Motor neuron (in vitro differentiated cells): ENCODE measurements at regions not wholly inside any gene's neighbourhood (a gene's known extent, or its start where the extent isn't known, plus 50 kb on each side); places are given as distances from the start of the nearest gene placed in this dataset.
"Not testable (repeated sequence)": the region's sequence is repeated elsewhere in the genome, so short reads cannot be mapped to it uniquely, and the experiment has no call there.

Source experiments
- ATAC-seq, 8 experiments: fragments of 200-7000 bp; cut with Tn5 transposase; replicated peaks in 6 of 8; 2 replicates each; pipeline ENCODE4 v1.8.0; 2021; ENCODE audit warnings: mild to moderate bottlenecking in 8 of 8, moderate library complexity in 8 of 8
- H3K27ac ChIP-seq, 2 donors: fragments of 250-450 bp; sonication (Bioruptor Pico); 2 replicates each; pipeline ENCODE4 v1.9.0; 2021; ENCODE audit warnings: antibody characterized with exemption in 2 of 2, mild to moderate bottlenecking in 2 of 2, moderate library complexity in 1 of 2
- H3K4me1 ChIP-seq, 2 donors: fragments of 250-450 bp; sonication (Bioruptor Pico); replicated peaks in 1 of 2; 2 replicates each; pipeline ENCODE4 v1.6.1; 2021; ENCODE audit warnings: antibody characterized with exemption in 2 of 2, mild to moderate bottlenecking in 2 of 2, moderate library complexity in 1 of 2
- H3K4me3 ChIP-seq, 5 donors: fragments of 250-450 bp; sonication (Bioruptor Pico); 2 replicates each; pipeline ENCODE4 v1.9.0; 2021; ENCODE audit warnings: antibody characterized with exemption in 5 of 5, mild to moderate bottlenecking in 5 of 5, moderate library complexity in 4 of 5
- WGBS, 10 experiments: fragments of 450-650 bp; shearing (Covaris generic); methylation state at CpG; one replicate each; pipeline ENCODE4 v1.0.0; 2022; 5-methylcytosine and 5-hydroxymethylcytosine counted together
- in situ Hi-C, 9 experiments: fragments of 400-800 bp; cut with MboI; loops; one replicate each; pipeline ENCODE4 v1.15.0; 2021; ENCODE audit warnings: low sequenced_read_pairs in 9 of 9, low pct_unique_long_range_greater_than_20kb in 2 of 9; ENCODE audit not compliant: unreplicated experiment in 9 of 9

DNA sequence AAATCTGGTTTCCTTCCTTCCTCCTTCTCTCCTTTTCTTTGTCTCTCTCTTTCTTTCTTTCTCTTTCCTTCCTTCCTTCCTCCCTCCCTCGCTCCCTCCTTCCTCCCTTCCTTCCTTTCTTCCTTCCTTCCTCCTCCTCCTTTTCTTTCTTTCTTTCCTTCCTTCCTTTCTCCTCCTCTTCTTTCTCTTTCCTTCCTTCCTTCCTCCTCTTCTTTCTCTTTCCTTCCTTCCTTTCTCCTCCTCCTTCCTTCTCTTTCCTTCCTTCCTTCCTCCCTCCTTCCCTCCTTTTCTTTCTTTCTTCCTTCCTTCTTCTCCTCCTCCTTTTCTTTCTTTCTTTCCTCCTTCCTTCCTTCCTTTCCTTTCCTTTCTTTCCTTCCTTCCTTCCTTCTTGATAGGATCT is 61.2 kb downstream of the VIP start:
- no peak for ATAC-seq
- in situ Hi-C loops = no loop called here
- no peaks in the 10 kb centered on the region for H3K4me1 ChIP-seq
- no peak overlapping the region for H3K4me3 ChIP-seq
- 31 to 92% (median 73%) methylated on average over 1 of the region's 1 CpG; no CpG with 5 or more reads in 1 of the 10 experiments for WGBS, 10 experiments
- no peak overlapping the region for H3K27ac ChIP-seq

DNA sequence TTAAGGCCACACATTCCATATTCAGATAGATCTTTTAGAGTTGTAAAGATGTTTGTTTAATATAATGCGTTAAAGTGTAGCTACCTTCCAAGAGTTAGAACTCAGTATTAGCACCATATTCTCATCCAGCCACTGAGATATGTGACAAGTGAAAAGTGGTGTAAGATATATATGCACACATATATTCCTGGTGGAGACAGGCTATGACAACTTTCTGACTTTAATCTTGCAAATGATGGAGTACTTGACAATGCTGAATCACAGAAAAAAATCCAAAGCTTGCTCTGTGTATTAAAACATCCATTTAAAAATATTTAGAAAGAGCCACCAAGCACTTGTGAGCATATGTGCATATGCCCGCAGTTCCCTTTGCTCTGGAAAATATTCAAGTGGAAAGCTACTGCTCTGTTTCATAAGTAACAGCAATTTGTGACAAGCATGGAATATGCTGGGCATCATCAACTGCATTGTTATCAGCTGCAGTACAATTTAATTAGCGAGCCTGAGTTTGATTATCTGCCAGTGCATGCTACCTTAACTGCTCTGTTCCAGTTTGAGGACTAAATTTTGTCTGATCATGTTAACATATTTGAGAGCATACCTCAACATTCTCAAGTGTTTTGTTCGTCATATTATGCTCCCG is 64.8 kb downstream of the VIP start:
- no peak overlapping the region for H3K27ac ChIP-seq
- in situ Hi-C loops = no loop called here
- no peak overlapping the region for H3K4me3 ChIP-seq
- 0 to 93% (median 83%) methylated on average over 2 to 5 of the region's 5 CpGs for WGBS, 10 experiments
- H3K4me1 ChIP-seq = no peaks in the 10 kb centered on the region
- ATAC-seq = peak in 3 of 8 experiments; percentile 73 to 95 (median 86)

DNA sequence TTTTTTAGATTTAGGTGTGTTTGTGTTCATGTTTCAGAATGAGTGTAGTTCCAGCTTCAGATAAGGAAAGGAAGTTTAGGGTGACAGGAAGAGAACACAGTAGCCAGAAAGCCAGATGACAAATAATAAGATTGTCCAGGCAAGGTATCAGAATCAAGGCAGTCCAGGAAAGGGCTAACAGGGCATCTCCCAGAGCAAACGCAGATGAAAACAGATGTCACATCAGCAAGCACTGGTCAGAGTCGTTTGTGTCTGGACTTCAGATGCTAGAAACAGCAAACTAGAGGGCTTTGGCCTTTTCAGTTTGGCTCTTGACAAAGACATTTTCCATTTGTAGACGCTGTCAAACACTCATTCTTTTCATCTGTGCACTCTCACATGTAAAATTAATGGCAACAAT is 65.5 kb downstream of the VIP start:
- H3K4me1 ChIP-seq = no peaks in the 10 kb centered on the region
- in situ Hi-C loops = no loop called here

DNA sequence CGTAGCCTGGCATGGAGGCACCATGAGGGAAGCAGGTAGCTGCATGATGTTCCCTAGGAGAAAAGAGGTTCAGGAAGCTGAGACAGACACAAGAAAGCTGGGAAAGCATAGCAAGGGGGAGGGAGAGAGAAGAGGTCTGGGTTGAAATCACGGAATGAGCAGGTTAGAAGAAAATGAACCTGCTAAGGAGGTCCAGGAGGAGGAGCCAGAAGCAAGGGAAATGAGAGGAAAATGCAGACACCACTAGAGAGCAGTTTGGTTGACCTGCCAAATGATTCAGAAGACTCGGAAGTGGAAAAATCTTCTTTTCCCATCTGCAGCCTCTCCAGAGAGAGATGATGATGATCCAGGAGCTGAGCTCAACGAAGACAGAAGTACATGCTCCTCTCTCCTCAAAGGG is 70.9 kb downstream of the VIP start:
- 3 to 83% (median 56%) methylated on average over 1 to 4 of the region's 4 CpGs; no CpG with 5 or more reads in 1 of the 10 experiments for WGBS, 10 experiments
- in situ Hi-C loops = no loop called here
- peak in 1 of 8 experiments; percentile 46 for ATAC-seq
- Histone ChIP-seq H3K4me1 (no peaks in the 10 kb centered on the region), H3K4me3 (no peak overlapping the region), H3K27ac (no peak overlapping the region)

More for the DNA sequence above, 65.5 kb downstream of the VIP start:
- Histone ChIP-seq H3K27ac (no peak overlapping the region), H3K4me3 (no peak overlapping the region)
- WGBS, 10 experiments = 7 to 75% (median 40%) methylated on average over 1 to 3 of the region's 3 CpGs; no CpG with 5 or more reads in 1 of the 10 experiments
- no peak for ATAC-seq

DNA sequence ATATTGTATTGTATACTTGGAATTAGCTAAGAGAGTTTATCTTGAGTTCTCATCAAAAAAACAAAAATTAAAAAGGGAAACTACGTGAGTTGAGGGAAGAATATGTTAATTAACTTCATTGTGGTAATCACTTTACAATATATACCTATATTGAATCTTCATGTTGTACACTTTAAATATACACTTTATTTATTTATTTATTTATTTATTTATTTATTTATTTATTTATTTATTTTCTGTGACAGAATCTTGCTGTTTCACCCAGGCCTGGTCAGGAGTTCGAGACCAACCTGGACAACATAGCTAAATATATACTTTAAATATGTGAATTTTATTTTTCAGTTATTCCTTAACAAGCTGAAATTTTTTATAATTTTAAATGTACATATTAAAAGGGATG is 74.1 kb downstream of the VIP start:
- no peak overlapping the region for H3K4me3 ChIP-seq
- 33 to 100% (median 91%) methylated on average over 1 to 2 of the region's 2 CpGs for WGBS, 10 experiments
- no peak for ATAC-seq
- H3K27ac ChIP-seq = no peak overlapping the region
- no peaks in the 10 kb centered on the region for H3K4me1 ChIP-seq
- in situ Hi-C loops = no loop called here

DNA sequence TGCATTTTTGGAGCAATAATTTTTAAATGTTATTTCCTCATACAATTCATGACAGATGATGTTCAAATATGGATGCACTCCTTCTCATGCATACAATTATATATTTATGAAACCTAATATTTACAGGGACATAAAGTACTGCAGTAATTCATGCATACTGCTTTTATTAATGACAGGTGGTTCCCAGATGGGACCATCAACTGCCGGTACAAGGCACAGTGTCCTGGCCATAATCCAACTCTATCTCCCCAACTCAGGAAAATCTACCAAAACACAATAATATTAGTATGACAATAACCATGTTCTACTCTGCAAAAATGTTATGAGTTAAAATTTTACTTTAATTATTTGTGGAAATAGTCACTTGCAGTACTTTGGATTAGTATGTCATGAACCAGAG is 77.8 kb downstream of the VIP start:
- Histone ChIP-seq H3K27ac (no peak overlapping the region), H3K4me1 (peaks cover 0 to 8% of the 10 kb centered on the region in 2 donors), H3K4me3 (no peak overlapping the region)
- in situ Hi-C loops = no loop called here
- 0 to 100% (median 70%) methylated on average over 1 of the region's 1 CpG; no CpG with 5 or more reads in 1 of the 10 experiments for WGBS, 10 experiments
- peak in 1 of 8 experiments; percentile 41 for ATAC-seq

DNA sequence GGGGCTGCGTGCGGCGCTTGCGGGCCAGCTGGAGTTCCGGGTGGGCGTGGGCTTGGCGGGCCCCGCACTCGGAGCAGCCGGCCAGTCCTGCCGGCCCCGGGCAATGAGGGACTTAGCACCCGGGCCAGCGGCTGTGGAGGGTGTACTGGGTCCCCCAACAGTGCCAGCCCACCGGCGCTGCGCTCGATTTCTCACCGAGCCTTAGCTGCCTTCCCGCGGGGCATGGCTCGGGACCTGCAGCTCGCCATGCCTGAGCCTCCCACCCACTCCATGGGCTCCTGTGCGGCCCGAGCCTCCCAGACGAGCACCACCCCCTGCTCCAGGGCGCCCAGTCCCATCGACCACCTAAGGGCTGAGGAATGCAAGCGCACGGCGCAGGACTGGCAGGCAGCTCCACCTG is 83.8 kb downstream of the VIP start:
- H3K4me3 ChIP-seq, H3K27ac ChIP-seq, H3K4me1 ChIP-seq, ATAC-seq, in situ Hi-C loops: not testable (repeated sequence)
- WGBS, 10 experiments = no CpG with 5 or more reads among the region's 31 CpGs

DNA sequence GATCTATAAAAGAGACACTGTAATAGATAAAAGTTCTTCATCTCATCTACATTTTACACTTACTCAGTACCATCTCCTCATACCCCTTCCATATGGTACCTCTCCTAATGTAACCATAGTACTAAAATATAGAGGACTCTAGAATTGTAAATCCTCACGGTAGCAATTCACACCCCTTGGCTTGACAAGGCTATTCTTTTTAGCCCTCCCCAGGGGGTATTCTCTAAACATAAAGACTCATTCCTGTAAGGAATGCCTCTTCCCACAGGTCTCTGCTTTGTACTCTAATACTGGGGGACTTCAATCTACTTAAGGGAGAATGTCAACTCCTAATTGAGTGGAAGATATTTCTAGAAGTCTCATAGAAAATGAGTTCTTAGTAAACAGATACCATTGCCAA is 85.9 kb downstream of the VIP start:
- Histone ChIP-seq H3K27ac (no peak overlapping the region), H3K4me1 (no peaks in the 10 kb centered on the region), H3K4me3 (no peak overlapping the region)
- WGBS, 10 experiments = 0 to 43% (median 14%) methylated on average over 1 of the region's 1 CpG; no CpG with 5 or more reads in 1 of the 10 experiments
- ATAC-seq = no peak
- in situ Hi-C loops = no loop called here

DNA sequence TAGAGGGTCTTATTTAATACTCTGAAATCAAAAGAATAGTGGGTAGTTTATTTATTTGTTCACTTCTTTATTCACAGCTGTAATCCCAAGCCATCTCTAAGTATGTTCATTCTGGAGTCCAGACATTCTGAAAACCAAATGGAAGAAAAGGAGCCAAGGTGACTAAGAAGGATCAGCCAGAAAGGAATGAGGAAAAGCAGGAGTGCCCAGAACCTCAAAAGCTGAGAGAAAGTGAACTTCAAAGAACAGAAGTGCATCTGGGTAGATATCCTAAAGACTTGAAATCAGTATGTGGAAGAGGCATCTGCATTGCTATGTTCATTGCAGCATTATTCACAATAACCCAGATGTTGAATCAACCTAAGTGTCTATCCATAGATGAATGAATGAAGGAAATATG is 94.8 kb downstream of the VIP start:
- in situ Hi-C loops = no loop called here
- no peak for ATAC-seq
- H3K4me3 ChIP-seq = no peak overlapping the region
- H3K4me1 ChIP-seq = peaks cover under 1 to 2% of the 10 kb centered on the region in 2 donors
- H3K27ac ChIP-seq = no peak overlapping the region

DNA sequence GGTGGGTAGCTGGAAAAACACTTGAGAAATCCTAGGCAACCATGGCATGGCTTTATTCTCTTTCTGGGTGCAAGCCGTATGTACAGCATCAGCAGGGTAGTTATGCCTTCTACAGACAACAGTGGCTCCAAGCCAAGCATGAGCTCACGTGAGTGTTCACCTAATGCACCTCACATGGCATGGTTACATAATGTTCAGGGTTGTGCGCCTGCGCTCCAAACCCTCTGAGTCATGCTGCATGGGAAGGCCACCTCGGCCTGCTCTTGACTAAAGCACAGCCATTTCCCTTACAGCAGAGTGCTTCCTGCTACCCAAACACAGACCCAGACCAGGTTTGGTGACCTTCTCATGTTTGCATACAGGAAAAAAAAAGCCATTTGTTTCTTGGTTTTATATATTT is 96.2 kb downstream of the VIP start:
- H3K4me1 ChIP-seq = peaks cover 3 to 8% of the 10 kb centered on the region in 2 donors
- WGBS, 10 experiments = 33 to 100% (median 90%) methylated on average over 1 to 4 of the region's 5 CpGs; no CpG with 5 or more reads in 3 of the 10 experiments
- no peak overlapping the region for H3K4me3 ChIP-seq
- in situ Hi-C loops = no loop called here
- no peak for ATAC-seq
- no peak overlapping the region for H3K27ac ChIP-seq

DNA sequence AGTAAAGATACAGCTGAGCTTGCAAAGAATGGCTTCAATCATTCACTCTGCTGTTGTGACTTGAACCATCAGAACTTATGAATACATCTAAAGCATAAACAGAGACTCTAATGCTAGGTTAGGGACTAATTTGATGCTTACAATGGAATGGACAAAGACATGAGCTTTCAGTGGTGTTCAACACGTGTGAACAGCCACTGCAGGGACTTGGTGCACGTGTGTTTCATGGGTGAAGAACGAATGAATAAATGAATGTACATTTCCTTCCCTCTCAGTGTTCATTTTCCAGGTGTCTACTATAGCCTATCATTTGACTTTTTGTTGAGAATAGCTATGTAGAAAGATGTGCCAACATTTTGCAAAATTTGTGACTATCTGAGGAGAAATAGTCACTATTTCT is 98.3 kb downstream of the VIP start:
- ATAC-seq = no peak
- WGBS, 10 experiments = 0 to 92% (median 57%) methylated on average over 1 to 3 of the region's 3 CpGs; no CpG with 5 or more reads in 4 of the 10 experiments
- Histone ChIP-seq H3K4me3 (no peak overlapping the region), H3K4me1 (peaks cover 3 to 8% of the 10 kb centered on the region in 2 donors), H3K27ac (no peak overlapping the region)
- in situ Hi-C loops = no loop called here

DNA sequence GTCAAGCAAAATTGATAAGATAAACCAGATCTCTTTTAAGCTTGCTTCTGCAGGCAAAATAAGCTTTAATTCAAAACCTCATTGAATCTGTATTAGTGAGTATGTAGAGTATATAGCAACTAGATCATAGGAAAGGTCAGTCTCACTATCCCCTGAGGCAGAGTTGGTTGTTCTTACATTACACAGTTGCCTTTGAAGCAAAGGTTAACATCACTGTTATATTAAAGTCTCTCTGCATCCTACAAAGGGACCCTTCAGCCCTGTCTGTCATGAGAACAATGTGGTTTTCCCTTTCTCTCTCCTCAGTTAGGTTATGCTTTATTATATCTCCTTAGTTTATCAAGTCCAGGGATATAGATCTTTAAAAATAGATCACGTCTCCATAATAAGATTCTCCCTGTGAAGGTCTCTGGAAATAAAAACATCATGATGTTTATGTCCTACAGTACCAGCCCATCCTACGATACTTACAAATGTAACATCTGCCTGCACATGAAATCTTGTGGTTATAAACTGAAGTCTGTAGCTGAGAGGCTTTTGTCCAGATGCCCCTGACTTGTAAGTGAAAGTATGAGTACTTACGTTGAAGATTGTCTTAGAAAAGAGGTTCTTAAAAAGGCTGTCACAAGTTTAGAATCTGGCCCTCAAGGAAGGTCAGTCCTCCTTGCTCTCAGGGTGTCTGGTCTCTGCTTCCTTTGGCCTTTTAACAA is 103.6 kb downstream of the VIP start:
- 6 to 100% (median 75%) methylated on average over 2 to 3 of the region's 3 CpGs; no CpG with 5 or more reads in 1 of the 10 experiments for WGBS, 10 experiments
- no peak overlapping the region for H3K27ac ChIP-seq
- peaks cover 3 to 8% of the 10 kb centered on the region in 2 donors for H3K4me1 ChIP-seq
- H3K4me3 ChIP-seq = no peak overlapping the region
- in situ Hi-C loops = no loop called here
- no peak for ATAC-seq

DNA sequence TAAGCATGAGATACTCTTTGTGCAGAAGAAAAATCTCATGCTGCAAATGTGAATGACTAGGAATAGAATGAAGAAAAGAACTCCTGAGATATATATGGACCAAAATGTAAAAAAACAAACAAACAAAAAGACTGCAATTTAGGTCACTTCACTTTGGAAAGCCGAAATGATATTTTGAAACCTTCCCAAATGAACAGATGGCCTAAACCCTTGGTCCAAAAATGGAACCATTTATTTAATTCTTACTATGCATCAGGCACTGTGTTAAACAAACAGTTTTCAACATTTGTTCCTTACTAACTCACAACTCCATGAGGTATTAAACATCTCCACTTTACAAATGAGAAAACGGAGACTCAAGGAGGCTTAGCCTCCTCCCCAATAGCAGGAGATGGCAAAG is 107.5 kb downstream of the VIP start:
- no peak overlapping the region for H3K27ac ChIP-seq
- no peak overlapping the region for H3K4me3 ChIP-seq
- in situ Hi-C loops = no loop called here
- no peaks in the 10 kb centered on the region for H3K4me1 ChIP-seq
- 4 to 95% (median 57%) methylated on average over 1 to 2 of the region's 2 CpGs; no CpG with 5 or more reads in 1 of the 10 experiments for WGBS, 10 experiments
- ATAC-seq = no peak

DNA sequence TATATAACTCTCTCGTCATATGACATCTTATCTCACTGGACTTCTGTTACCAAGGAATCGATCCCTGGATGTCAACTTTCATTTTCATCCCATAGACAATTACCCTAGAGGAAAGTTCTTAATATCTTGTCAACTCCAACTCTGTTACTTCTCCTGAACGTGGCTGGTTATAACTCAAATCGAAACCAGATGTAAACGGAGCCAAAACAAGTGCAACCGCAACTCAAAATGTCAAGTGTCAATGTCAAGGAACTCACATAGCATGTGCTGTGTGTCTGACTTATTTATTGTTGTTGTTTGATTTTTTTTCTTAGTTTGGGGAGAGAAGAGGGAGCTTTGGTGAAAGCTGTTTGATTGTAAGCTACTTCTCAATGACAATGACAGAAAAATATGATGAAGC is 108.6 kb downstream of the VIP start:
- ATAC-seq = no peak
- Histone ChIP-seq H3K27ac (no peak overlapping the region), H3K4me1 (no peaks in the 10 kb centered on the region), H3K4me3 (no peak overlapping the region)
- WGBS, 10 experiments = 13 to 87% (median 76%) methylated on average over 2 to 6 of the region's 6 CpGs
- in situ Hi-C loops = no loop called here
